HEK293 (cell line): ENCODE measurements at regions not wholly inside any gene's neighbourhood (a gene's known extent, or its start where the extent isn't known, plus 50 kb on each side); places are given as distances from the start of the nearest gene placed in this dataset.

ENCODE experiments used
- CTCF ChIA-PET: fragments of 350-600 bp; formaldehyde crosslinking; extraction: SDS; loops from one replicate; lab custom pipeline; 2021; ENCODE audit warnings: antibody characterized with exemption; lab: Yijun Ruan, JAX
- POLR2A ChIA-PET: fragments of 300-600 bp; formaldehyde crosslinking; extraction: SDS; loops from one replicate; lab custom pipeline; 2020; ENCODE audit warnings: antibody characterized with exemption, inconsistent platforms; lab: Yijun Ruan, JAX
- H3K27ac ChIP-seq: fragments of 200-500 bp; sonication (Bioruptor generic); 2 replicates; pipeline ENCODE4 v1.5.1; 2014; ENCODE audit warnings: low read depth, low read length, control low read depth, inconsistent platforms; ENCODE audit errors: extremely low read depth
- H3K36me3 ChIP-seq, 2 experiments: fragments of 200-500 bp in 1 of 2; sonication (Bioruptor generic) in 1 of 2; 1 replicate in 1 of 2; 2 replicates in 1 of 2; pipeline ENCODE4 v1.5.1; 2014 to 2017; ENCODE audit warnings: inconsistent platforms in 2 of 2, low read length in 2 of 2; ENCODE audit not compliant: control insufficient read depth in 2 of 2, insufficient read depth in 1 of 2
- H3K4me1 ChIP-seq: fragments of 200-500 bp; sonication (Bioruptor generic); 2 replicates; pipeline ENCODE4 v1.5.1; 2014; ENCODE audit warnings: mild to moderate bottlenecking, low read length, inconsistent platforms; ENCODE audit not compliant: control insufficient read depth, insufficient read depth
- H3K4me3 ChIP-seq: 2 replicates; pipeline ENCODE4 v1.5.1; 2011; ENCODE audit warnings: low read depth, mild to moderate bottlenecking, control low read depth, low read length, moderate library complexity
- H3K9me3 ChIP-seq: fragments of 200-500 bp; sonication (Bioruptor generic); 2 replicates; pipeline ENCODE4 v1.5.1; 2014; ENCODE audit warnings: low read depth, low read length, inconsistent platforms; ENCODE audit not compliant: control insufficient read depth, insufficient read depth
- EGR2 ChIP-seq: fragments of 450-650 bp; formaldehyde crosslinking; IDR thresholded peaks from 2 replicates; pipeline ENCODE4 v1.5.1; 2016; ENCODE audit warnings: low read depth, missing biosample characterization, missing genetic modification characterization
- ELK4 ChIP-seq: IDR thresholded peaks from 2 replicates; pipeline ENCODE4 v1.6.1; 2011; ENCODE audit warnings: mild to moderate bottlenecking, low read depth, low read length, borderline replicate concordance
- GLIS2 ChIP-seq: fragments of 450-650 bp; formaldehyde crosslinking; IDR thresholded peaks from 2 replicates; pipeline ENCODE4 v1.5.1; 2016; ENCODE audit warnings: missing biosample characterization, missing genetic modification characterization
- HOXC10 ChIP-seq: sonication (generic); formaldehyde crosslinking; IDR thresholded peaks from 2 replicates; pipeline ENCODE4 v1.8.1; 2023; ENCODE audit warnings: mild to moderate bottlenecking, missing genetic modification reagents
- WT1 ChIP-seq: fragments of 450-650 bp; formaldehyde crosslinking; IDR thresholded peaks from 2 replicates; pipeline ENCODE4 v1.5.1; 2016; ENCODE audit warnings: missing biosample characterization, missing genetic modification characterization
- YY1 ChIP-seq: fragments of 450-650 bp; formaldehyde crosslinking; IDR thresholded peaks from 2 replicates; pipeline ENCODE4 v1.5.1; 2018; ENCODE audit warnings: missing biosample characterization, missing genetic modification characterization
- ZBTB11 ChIP-seq: fragments of 450-650 bp; formaldehyde crosslinking; conservative IDR thresholded peaks from 2 replicates; pipeline ENCODE4 v1.5.1; 2016; ENCODE audit warnings: low read depth, missing biosample characterization, missing genetic modification characterization
- ZNF114 ChIP-seq: fragments of 450-650 bp; formaldehyde crosslinking; IDR thresholded peaks from 2 replicates; pipeline ENCODE4 v1.5.0; 2017; ENCODE audit warnings: missing biosample characterization, missing genetic modification characterization
- ZNF132 ChIP-seq: fragments of 450-650 bp; formaldehyde crosslinking; IDR thresholded peaks from 2 replicates; pipeline ENCODE4 v1.5.1; 2017; ENCODE audit warnings: missing biosample characterization, missing genetic modification characterization, borderline replicate concordance
- ZNF221 ChIP-seq: fragments of 450-650 bp; formaldehyde crosslinking; IDR thresholded peaks from 2 replicates; pipeline ENCODE4 v1.5.1; 2017; ENCODE audit warnings: missing biosample characterization, missing genetic modification characterization, borderline replicate concordance
- ZNF223 ChIP-seq: fragments of 450-650 bp; formaldehyde crosslinking; IDR thresholded peaks from 2 replicates; pipeline ENCODE4 v1.5.1; 2016; ENCODE audit warnings: missing biosample characterization, missing genetic modification characterization
- ZNF248 ChIP-seq: fragments of 450-650 bp; formaldehyde crosslinking; IDR thresholded peaks from 2 replicates; pipeline ENCODE4 v1.5.1; 2017; ENCODE audit warnings: missing biosample characterization, missing genetic modification characterization
- ZNF274 ChIP-seq, 2 experiments: fragments of 200-500 bp in 1 of 2; fragments of 450-650 bp in 1 of 2; sonication (Bioruptor generic) in 1 of 2; formaldehyde crosslinking in 1 of 2; IDR thresholded peaks; 2 replicates each; pipeline versions ENCODE4 v1.5.1 to v1.6.1; 2014 to 2016; ENCODE audit warnings: borderline replicate concordance in 1 of 2, inconsistent platforms in 1 of 2, low read length in 1 of 2, missing biosample characterization in 1 of 2, missing genetic modification characterization in 1 of 2
- ZNF350 ChIP-seq: fragments of 450-650 bp; formaldehyde crosslinking; IDR thresholded peaks from 2 replicates; pipeline ENCODE4 v1.5.0; 2017; ENCODE audit warnings: missing biosample characterization, mild to moderate bottlenecking, missing genetic modification characterization
- ZNF394 ChIP-seq: fragments of 450-650 bp; formaldehyde crosslinking; IDR thresholded peaks from 2 replicates; pipeline ENCODE4 v1.5.1; 2016; ENCODE audit warnings: missing biosample characterization, missing genetic modification characterization, mild to moderate bottlenecking, moderate library complexity, borderline replicate concordance
- ZNF585B ChIP-seq: fragments of 450-650 bp; formaldehyde crosslinking; IDR thresholded peaks from 2 replicates; pipeline ENCODE4 v1.5.1; 2016; ENCODE audit warnings: missing biosample characterization, missing genetic modification characterization
- ZNF843 ChIP-seq: fragments of 450-650 bp; formaldehyde crosslinking; IDR thresholded peaks from 2 replicates; pipeline ENCODE4 v1.5.1; 2016; ENCODE audit warnings: missing biosample characterization, missing genetic modification characterization
- TF ChIP-seq, protein P1 (sequence below): fragments of 450-650 bp; IDR thresholded peaks from 2 replicates; pipeline ENCODE4 v1.5.1; 2018; ENCODE audit warnings: missing biosample characterization, missing genetic modification characterization

DNA sequence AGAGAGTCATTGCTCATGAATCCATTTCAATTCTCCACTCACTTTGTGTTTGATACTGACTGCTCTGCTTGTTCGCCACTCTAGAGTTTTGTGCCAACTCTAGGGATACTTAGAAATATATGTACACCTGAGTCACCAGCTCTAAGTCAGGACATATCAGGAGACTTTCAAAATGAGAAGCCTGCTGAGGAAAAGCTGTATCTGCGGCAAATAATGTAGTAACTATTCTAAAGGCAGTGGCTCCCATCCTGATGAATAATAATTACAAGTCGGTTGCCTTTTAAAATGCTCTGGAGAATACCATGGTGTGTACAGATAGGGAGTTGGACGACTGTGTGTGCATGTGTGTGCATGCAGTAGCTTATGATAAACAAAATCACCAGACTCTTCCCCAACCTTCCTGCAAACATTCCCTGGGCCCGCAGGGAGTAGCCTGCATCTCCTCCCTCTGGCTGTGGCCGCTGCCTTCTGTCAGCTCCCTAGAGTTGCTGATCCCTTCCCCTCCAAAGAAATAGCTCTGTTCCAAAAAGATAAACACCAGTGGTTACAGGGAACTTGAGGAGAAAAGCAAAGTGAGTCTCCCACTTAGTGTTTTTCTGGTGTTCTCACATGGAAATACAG, 346.3 kb upstream of the UMPS start:
- CTCF ChIA-PET, result no interaction called here
- TF ChIP-seq YY1 (tag by site-specific recombination), result no peak
- no peak for TF ChIP-seq ZNF843 (tag by site-specific recombination)
- no peak for TF ChIP-seq ZNF585B
- no peak for TF ChIP-seq ZNF248 (tag by site-specific recombination)
- no peak for TF ChIP-seq HOXC10 (CRISPR knock-in tag)
- no peak for TF ChIP-seq WT1 (tag by site-specific recombination)
- TF ChIP-seq ZNF394 (tag by site-specific recombination), result no peak
- no peak for TF ChIP-seq ZNF223
- no peak for TF ChIP-seq ZNF274 (IDR thresholded peaks at IDR 0.05; ENCODE audit: low read length)
- TF ChIP-seq ZNF274 (tag by site-specific recombination; IDR thresholded peaks at IDR 0.05; ENCODE audit: borderline replicate concordance), result no peak
- TF ChIP-seq ZBTB11 (tag by site-specific recombination), result no peak
- TF ChIP-seq ZNF350 (tag by site-specific recombination), result no peak
- no peak for TF ChIP-seq ZNF114 (tag by site-specific recombination)
- TF ChIP-seq ZNF221, result no peak
- TF ChIP-seq, all 188 proteins: peak for 0
- no peak overlapping the region for H3K4me3 ChIP-seq
- H3K4me1 ChIP-seq, result no peaks in the 10 kb centered on the region
- no peak overlapping the region for H3K27ac ChIP-seq
- POLR2A ChIA-PET, result no interaction called here
- H3K36me3 ChIP-seq, result no peaks in the 10 kb centered on the region
- H3K9me3 ChIP-seq, result no peaks in the 10 kb centered on the region

GRCh38 chr3:124384527-124384926, 345.7 kb upstream of the UMPS start:
- POLR2A ChIA-PET, result no interaction called here
- no peaks in the 10 kb centered on the region for H3K36me3 ChIP-seq
- CTCF ChIA-PET, result no interaction called here
- TF ChIP-seq, protein P1, sequence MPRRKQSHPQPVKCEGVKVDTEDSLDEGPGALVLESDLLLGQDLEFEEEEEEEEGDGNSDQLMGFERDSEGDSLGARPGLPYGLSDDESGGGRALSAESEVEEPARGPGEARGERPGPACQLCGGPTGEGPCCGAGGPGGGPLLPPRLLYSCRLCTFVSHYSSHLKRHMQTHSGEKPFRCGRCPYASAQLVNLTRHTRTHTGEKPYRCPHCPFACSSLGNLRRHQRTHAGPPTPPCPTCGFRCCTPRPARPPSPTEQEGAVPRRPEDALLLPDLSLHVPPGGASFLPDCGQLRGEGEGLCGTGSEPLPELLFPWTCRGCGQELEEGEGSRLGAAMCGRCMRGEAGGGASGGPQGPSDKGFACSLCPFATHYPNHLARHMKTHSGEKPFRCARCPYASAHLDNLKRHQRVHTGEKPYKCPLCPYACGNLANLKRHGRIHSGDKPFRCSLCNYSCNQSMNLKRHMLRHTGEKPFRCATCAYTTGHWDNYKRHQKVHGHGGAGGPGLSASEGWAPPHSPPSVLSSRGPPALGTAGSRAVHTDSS (tag by site-specific recombination), result no peak
- TF ChIP-seq ZNF132 (no peak), ELK4 (no peak), GLIS2 (tag by site-specific recombination) (no peak), EGR2 (tag by site-specific recombination) (no peak)
- no peaks in the 10 kb centered on the region for H3K9me3 ChIP-seq
- H3K27ac ChIP-seq, result no peak overlapping the region
- no peak overlapping the region for H3K4me3 ChIP-seq
- H3K4me1 ChIP-seq, result no peaks in the 10 kb centered on the region
